ENCODE measurements at regions not wholly inside any gene's neighbourhood (a gene's known extent, or its start where the extent isn't known, plus 50 kb on each side); places are given as distances from the start of the nearest gene placed in this dataset.

DNA sequence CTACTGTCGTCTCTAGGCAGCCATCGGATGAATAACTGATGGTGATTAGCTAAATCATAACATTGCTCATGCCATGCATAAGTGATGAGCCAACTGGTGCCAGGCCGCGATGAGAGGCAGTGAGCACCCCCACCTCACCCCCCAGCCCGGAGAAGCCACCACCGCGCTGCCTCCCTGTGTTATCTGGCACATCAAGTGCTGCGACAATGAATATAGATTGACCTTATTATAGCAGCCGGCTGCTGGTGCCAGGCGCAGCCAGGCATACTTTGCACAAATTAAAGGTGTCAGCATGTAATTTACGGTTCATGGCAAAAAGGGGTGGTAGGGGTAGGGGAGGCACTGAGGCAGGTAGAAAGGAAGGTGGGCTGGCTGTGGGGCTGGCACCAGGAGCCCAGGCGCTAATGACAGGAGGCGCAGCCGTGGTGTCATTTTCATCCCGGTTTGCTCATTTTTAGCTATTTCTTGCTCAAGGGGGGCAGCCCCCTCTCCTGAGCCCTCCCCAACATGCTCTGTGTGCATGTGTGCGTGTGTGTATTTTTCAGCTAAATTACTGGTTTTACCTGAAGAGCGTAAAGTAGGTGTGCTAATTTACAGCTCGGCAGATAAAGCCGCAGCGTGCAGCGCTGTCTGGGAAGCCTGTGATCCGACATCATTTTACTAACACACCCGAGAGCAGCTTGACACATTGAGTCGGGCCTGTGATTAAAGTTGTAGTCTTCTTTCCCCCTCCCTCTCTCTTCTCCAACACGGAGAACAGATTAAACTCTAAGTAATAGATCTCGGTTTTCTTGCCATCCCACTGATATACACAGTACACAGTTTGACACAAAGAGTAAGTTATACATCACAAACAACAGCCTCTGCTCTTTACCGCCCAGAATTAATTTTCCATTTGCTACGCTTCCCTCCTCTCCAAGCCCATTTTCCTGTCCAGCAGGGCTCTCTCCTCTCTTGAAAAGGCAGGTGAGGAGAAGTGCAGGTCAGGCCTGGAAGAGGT lies 212.3 kb downstream of the RPLP1 start:
- TF ChIP-seq, protein P1, sequence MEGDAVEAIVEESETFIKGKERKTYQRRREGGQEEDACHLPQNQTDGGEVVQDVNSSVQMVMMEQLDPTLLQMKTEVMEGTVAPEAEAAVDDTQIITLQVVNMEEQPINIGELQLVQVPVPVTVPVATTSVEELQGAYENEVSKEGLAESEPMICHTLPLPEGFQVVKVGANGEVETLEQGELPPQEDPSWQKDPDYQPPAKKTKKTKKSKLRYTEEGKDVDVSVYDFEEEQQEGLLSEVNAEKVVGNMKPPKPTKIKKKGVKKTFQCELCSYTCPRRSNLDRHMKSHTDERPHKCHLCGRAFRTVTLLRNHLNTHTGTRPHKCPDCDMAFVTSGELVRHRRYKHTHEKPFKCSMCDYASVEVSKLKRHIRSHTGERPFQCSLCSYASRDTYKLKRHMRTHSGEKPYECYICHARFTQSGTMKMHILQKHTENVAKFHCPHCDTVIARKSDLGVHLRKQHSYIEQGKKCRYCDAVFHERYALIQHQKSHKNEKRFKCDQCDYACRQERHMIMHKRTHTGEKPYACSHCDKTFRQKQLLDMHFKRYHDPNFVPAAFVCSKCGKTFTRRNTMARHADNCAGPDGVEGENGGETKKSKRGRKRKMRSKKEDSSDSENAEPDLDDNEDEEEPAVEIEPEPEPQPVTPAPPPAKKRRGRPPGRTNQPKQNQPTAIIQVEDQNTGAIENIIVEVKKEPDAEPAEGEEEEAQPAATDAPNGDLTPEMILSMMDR (IDR thresholded peaks at IDR 0.05; ENCODE audit: borderline replicate concordance, extremely low read depth, low read length, poor library complexity, severe bottlenecking) = no peak
- TF ChIP-seq EZH2 (IDR thresholded peaks at IDR 0.05; ENCODE audit: borderline replicate concordance, low read depth, low read length, severe bottlenecking) = no peak
